CD14-positive monocyte (primary cell): ENCODE measurements at regions not wholly inside any gene's neighbourhood (a gene's known extent, or its start where the extent isn't known, plus 50 kb on each side); places are given as distances from the start of the nearest gene placed in this dataset.

ENCODE experiments used
- DNase-seq, 3 donors: peaks; one replicate each; pipeline ENCODE4 v3.0.0-alpha.2; 2011 to 2022
- H2AFZ ChIP-seq: 2 replicates; pipeline ENCODE4 v1.6.0; 2012; ENCODE audit warnings: mild to moderate bottlenecking, low read depth, low read length, inconsistent platforms; ENCODE audit not compliant: insufficient read depth, poor library complexity, severe bottlenecking
- H3K27ac ChIP-seq, 2 donors: 1 replicate in 1 of 2; 2 replicates in 1 of 2; pipeline ENCODE4 v1.5.1; 2012 to 2013; ENCODE audit warnings: low read length in 2 of 2, control low read depth in 1 of 2, inconsistent platforms in 1 of 2, low read depth in 1 of 2, mild to moderate bottlenecking in 1 of 2
- H3K27me3 ChIP-seq, 2 donors: one replicate each; pipeline versions ENCODE4 v1.6.0 to v1.6.1; 2011 to 2013; ENCODE audit warnings: low read length in 2 of 2; ENCODE audit not compliant: control insufficient read depth in 2 of 2, insufficient read depth in 2 of 2
- H3K36me3 ChIP-seq, 2 donors: replicated peaks in 1 of 2; 1 replicate in 1 of 2; 2 replicates in 1 of 2; pipeline versions ENCODE4 v1.5.1 to v1.6.1; 2012 to 2013; ENCODE audit warnings: low read length in 2 of 2, control low read depth in 1 of 2, inconsistent platforms in 1 of 2, mild to moderate bottlenecking in 1 of 2; ENCODE audit not compliant: insufficient read depth in 2 of 2, control insufficient read depth in 1 of 2
- H3K4me1 ChIP-seq, 2 donors: 1 replicate in 1 of 2; 2 replicates in 1 of 2; pipeline versions ENCODE4 v1.5.1 to v1.6.1; 2012 to 2013; ENCODE audit warnings: low read length in 2 of 2, control low read depth in 1 of 2, inconsistent platforms in 1 of 2, mild to moderate bottlenecking in 1 of 2, moderate library complexity in 1 of 2; ENCODE audit not compliant: insufficient read depth in 2 of 2, control insufficient read depth in 1 of 2
- H3K4me2 ChIP-seq: replicated peaks from 2 replicates; pipeline ENCODE3; 2012; ENCODE audit warnings: low read length, moderate library complexity, mild to moderate bottlenecking; ENCODE audit not compliant: poor library complexity, severe bottlenecking; ENCODE audit errors: extremely low read depth
- H3K4me3 ChIP-seq, 3 experiments: fragments of 200-600 bp in 1 of 3; sonication (generic) in 1 of 3; replicated peaks in 1 of 3; 1 replicate in 2 of 3; 2 replicates in 1 of 3; pipeline ENCODE4 v1.5.1; 2011 to 2013; ENCODE audit warnings: low read length in 3 of 3, mild to moderate bottlenecking in 3 of 3, control low read depth in 2 of 3, low read depth in 2 of 3, inconsistent platforms in 1 of 3, moderate library complexity in 1 of 3
- H3K79me2 ChIP-seq: 2 replicates; pipeline ENCODE4 v1.6.0; 2012; ENCODE audit warnings: mild to moderate bottlenecking, control low read depth, inconsistent platforms, low read length, moderate library complexity; ENCODE audit not compliant: insufficient read depth
- H3K9ac ChIP-seq: 2 replicates; pipeline ENCODE4 v1.6.0; 2017; ENCODE audit warnings: low read length, mild to moderate bottlenecking; ENCODE audit not compliant: insufficient read depth, poor library complexity, severe bottlenecking
- H3K9me3 ChIP-seq, 2 donors: replicated peaks in 1 of 2; 1 replicate in 1 of 2; 2 replicates in 1 of 2; pipeline versions ENCODE4 v1.5.1 to v1.6.1; 2012 to 2013; ENCODE audit warnings: low read length in 2 of 2, control low read depth in 1 of 2; ENCODE audit not compliant: control insufficient read depth in 1 of 2, insufficient read depth in 1 of 2
- H4K20me1 ChIP-seq: 2 replicates; pipeline ENCODE4 v1.6.0; 2012; ENCODE audit warnings: mild to moderate bottlenecking, low read length, control low read depth, moderate library complexity; ENCODE audit not compliant: insufficient read depth
- H3K27ac Mint-ChIP-seq, 7 donors: one replicate each; pipeline ENCODE4 v1.8.0; 2020; ENCODE audit warnings: mild to moderate bottlenecking in 7 of 7, mixed read lengths in 7 of 7, moderate library complexity in 6 of 7, inconsistent platforms in 2 of 7
- H3K27me3 Mint-ChIP-seq, 3 donors: one replicate each; pipeline ENCODE4 v1.8.0; 2021 to 2022; ENCODE audit warnings: low read depth in 3 of 3, mild to moderate bottlenecking in 3 of 3, mixed read lengths in 3 of 3, moderate library complexity in 3 of 3, inconsistent platforms in 1 of 3
- H3K36me3 Mint-ChIP-seq, 2 donors: one replicate each; pipeline ENCODE4 v1.8.0; 2020; ENCODE audit warnings: mixed read lengths in 2 of 2, inconsistent platforms in 1 of 2, mild to moderate bottlenecking in 1 of 2
- H3K4me1 Mint-ChIP-seq: one replicate; pipeline ENCODE4 v1.8.0; 2020; ENCODE audit warnings: mild to moderate bottlenecking, mixed read lengths
- H3K4me3 Mint-ChIP-seq, 2 donors: one replicate each; pipeline ENCODE4 v1.8.0; 2020; ENCODE audit warnings: mild to moderate bottlenecking in 2 of 2, mixed read lengths in 2 of 2, moderate library complexity in 1 of 2
- H3K9me3 Mint-ChIP-seq, 7 donors: one replicate each; pipeline ENCODE4 v1.8.0; 2020 to 2022; ENCODE audit warnings: mixed read lengths in 7 of 7, mild to moderate bottlenecking in 6 of 7, moderate library complexity in 6 of 7, inconsistent platforms in 2 of 7
- WGBS: methylation state at CpG from one replicate; pipeline ENCODE4 v1.1.5; 2013; ENCODE audit warnings: missing lambda C conversion rate; ENCODE audit not compliant: insufficient coverage; 5-methylcytosine and 5-hydroxymethylcytosine counted together
- intact Hi-C, 2 donors: fragments of 100-400 bp; cut with micrococcal nuclease; formaldehyde crosslinking; loops; one replicate each; pipeline versions ENCODE4 v1.15.0 to v1.15.1; 2023
- TF ChIP-seq, protein P1 (sequence below): fragments of 200-600 bp; IDR thresholded peaks from one replicate; pipeline ENCODE4 v1.8.0; 2022; ENCODE audit warnings: antibody characterized with exemption, mild to moderate bottlenecking

DNA sequence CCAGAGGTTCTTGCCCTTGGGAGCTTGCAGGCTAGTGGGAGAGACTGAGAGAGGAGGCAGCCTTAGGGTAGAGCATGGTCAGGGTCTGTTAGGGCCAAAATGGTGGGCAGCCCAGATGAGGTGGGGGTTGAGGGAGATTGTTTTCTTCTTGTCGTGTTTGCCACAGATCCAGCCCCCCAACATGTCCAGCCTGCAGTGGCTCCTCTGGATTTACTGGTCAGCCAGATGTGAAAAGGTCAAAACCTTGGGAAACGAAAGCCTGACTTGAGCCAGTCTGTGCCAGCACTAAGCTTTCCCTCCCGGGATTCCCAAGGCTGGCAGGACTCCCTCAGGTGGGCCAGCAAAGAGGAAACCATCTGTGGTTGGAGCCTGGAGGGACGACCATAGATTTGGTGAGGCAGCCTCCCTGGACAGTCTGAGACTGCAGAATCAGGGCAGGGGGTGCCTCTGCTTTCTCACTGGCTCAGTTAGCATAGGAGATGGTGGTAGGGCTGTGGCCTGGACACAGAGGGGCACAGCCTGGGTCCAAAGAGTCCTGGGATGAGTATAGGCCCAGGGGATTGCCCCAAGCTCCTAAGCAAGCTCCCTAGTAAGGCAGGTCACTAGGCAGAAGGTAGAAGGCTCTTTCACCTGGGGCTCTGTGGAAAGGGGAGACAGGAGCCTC, 51.2 kb upstream of the PRR23C start:
- no peaks in the 10 kb centered on the region for H3K79me2 ChIP-seq
- no peaks in the 10 kb centered on the region for H3K36me3 ChIP-seq
- Mint-ChIP-seq H3K27ac (no peak overlapping the region), H3K27me3 (peaks cover 2 to 8% (median 3%) of the 10 kb centered on the region in 3 donors), H3K36me3 (no peaks in the 10 kb centered on the region), H3K4me1 (no peaks in the 10 kb centered on the region), H3K9me3 (peaks cover 2 to 6% (median 4%) of the 10 kb centered on the region in 7 donors), H3K4me3 (no peak overlapping the region)
- no peak overlapping the region for H2AFZ ChIP-seq
- no peaks in the 10 kb centered on the region for H3K4me1 ChIP-seq
- H3K9ac ChIP-seq, result no peak overlapping the region
- DNase-seq, result no peak
- H3K9me3 ChIP-seq, result no peaks in the 10 kb centered on the region
- no peaks in the 10 kb centered on the region for H4K20me1 ChIP-seq
- no peak overlapping the region for H3K27ac ChIP-seq
- intact Hi-C loops, result no loop called here
- TF ChIP-seq, protein P1, sequence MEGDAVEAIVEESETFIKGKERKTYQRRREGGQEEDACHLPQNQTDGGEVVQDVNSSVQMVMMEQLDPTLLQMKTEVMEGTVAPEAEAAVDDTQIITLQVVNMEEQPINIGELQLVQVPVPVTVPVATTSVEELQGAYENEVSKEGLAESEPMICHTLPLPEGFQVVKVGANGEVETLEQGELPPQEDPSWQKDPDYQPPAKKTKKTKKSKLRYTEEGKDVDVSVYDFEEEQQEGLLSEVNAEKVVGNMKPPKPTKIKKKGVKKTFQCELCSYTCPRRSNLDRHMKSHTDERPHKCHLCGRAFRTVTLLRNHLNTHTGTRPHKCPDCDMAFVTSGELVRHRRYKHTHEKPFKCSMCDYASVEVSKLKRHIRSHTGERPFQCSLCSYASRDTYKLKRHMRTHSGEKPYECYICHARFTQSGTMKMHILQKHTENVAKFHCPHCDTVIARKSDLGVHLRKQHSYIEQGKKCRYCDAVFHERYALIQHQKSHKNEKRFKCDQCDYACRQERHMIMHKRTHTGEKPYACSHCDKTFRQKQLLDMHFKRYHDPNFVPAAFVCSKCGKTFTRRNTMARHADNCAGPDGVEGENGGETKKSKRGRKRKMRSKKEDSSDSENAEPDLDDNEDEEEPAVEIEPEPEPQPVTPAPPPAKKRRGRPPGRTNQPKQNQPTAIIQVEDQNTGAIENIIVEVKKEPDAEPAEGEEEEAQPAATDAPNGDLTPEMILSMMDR, result no peak
- no peak overlapping the region for H3K4me3 ChIP-seq
- no peak overlapping the region for H3K4me2 ChIP-seq
- 81% methylated on average over 3 of the region's 4 CpGs for WGBS
- H3K27me3 ChIP-seq, result no peaks in the 10 kb centered on the region

DNA sequence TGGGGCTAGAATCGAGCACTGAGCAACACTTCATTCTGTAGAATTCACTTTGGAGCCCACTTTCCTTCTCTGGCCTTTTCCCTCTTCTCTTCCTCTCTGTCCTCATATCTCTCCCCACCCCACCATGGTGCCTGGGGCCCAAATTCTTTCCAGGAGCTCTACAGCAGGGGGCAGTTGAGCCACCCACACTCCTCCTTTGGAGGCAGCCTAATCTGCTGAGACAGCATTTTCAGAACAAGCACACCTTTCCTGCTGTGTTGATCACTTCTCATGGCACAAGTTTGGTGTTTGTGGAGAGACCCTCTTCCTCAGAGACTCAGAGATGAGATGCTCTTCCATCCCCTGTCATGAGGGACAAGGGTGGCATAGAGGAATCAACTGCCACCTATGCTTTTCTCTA, 52.0 kb upstream of the PRR23C start:
- peaks cover 2 to 7% (median 3%) of the 10 kb centered on the region in 3 donors for H3K27me3 Mint-ChIP-seq

More for the DNA sequence above, 52.0 kb upstream of the PRR23C start:
- H2AFZ ChIP-seq, result no peak overlapping the region
- H3K27ac Mint-ChIP-seq, result no peak overlapping the region
- DNase-seq, result no peak
- H3K27me3 ChIP-seq, result no peaks in the 10 kb centered on the region
- no peaks in the 10 kb centered on the region for H3K9me3 ChIP-seq
- H3K4me1 Mint-ChIP-seq, result no peaks in the 10 kb centered on the region
- TF ChIP-seq, protein P1, result no peak
- no peak overlapping the region for H3K4me3 Mint-ChIP-seq
- H3K4me1 ChIP-seq, result no peaks in the 10 kb centered on the region
- no peak overlapping the region for H3K9ac ChIP-seq
- no CpG with 5 or more reads among the region's 1 CpG for WGBS
- no peaks in the 10 kb centered on the region for H3K79me2 ChIP-seq
- H3K4me3 ChIP-seq, result no peak overlapping the region
- H3K36me3 Mint-ChIP-seq, result no peaks in the 10 kb centered on the region
- no peak overlapping the region for H3K27ac ChIP-seq
- no peaks in the 10 kb centered on the region for H4K20me1 ChIP-seq
- intact Hi-C loops, result no loop called here
- no peaks in the 10 kb centered on the region for H3K36me3 ChIP-seq
- peaks cover 2 to 6% (median 4%) of the 10 kb centered on the region in 7 donors for H3K9me3 Mint-ChIP-seq
- H3K4me2 ChIP-seq, result no peak overlapping the region
